Keratinocyte (primary cell): ENCODE measurements at regions not wholly inside any gene's neighbourhood (a gene's known extent, or its start where the extent isn't known, plus 50 kb on each side); places are given as distances from the start of the nearest gene placed in this dataset.
A peak's percentile ranks its signal among the peaks of the same experiment; 100 is the strongest.

Source experiments
- DNase-seq: peaks from one replicate; pipeline ENCODE4 v3.0.0-alpha.2; 2011; ENCODE audit warnings: low read depth, missing footprints, low spot score
- FAIRE-seq: peaks from 2 replicates; lab custom pipeline; 2011; peaks lifted over from hg19 to GRCh38; lab: Jason Lieb, UNC
- H2AFZ ChIP-seq: 2 replicates; pipeline ENCODE4 v1.6.0; 2012; ENCODE audit warnings: low read length, control low read depth, inconsistent platforms; ENCODE audit not compliant: control insufficient read depth
- H3K27ac ChIP-seq: 2 replicates; pipeline ENCODE4 v1.5.1; 2011; ENCODE audit warnings: low read length; ENCODE audit not compliant: control insufficient read depth, insufficient read depth
- H3K27me3 ChIP-seq: 3 replicates; pipeline ENCODE4 v1.6.0; 2011; ENCODE audit warnings: low read length; ENCODE audit not compliant: control insufficient read depth, insufficient read depth; ENCODE audit errors: extremely low read depth
- H3K36me3 ChIP-seq, 2 experiments: 2 replicates in 1 of 2; 3 replicates in 1 of 2; pipeline ENCODE4 v1.5.1; 2011; ENCODE audit warnings: low read length in 2 of 2, mild to moderate bottlenecking in 1 of 2; ENCODE audit not compliant: control insufficient read depth in 2 of 2, insufficient read depth in 2 of 2; ENCODE audit errors: extremely low read depth in 1 of 2
- H3K4me1 ChIP-seq: 3 replicates; pipeline ENCODE4 v1.5.1; 2011; ENCODE audit warnings: low read length; ENCODE audit not compliant: control insufficient read depth, insufficient read depth; ENCODE audit errors: extremely low read depth
- H3K4me2 ChIP-seq: 3 replicates; pipeline ENCODE4 v1.6.0; 2011; ENCODE audit warnings: low read depth, low read length; ENCODE audit not compliant: control insufficient read depth, insufficient read depth; ENCODE audit errors: extremely low read depth
- H3K4me3 ChIP-seq, 3 experiments: fragments of 200-600 bp in 1 of 3; sonication (generic) in 1 of 3; 2 replicates in 2 of 3; 3 replicates in 1 of 3; pipeline ENCODE4 v1.5.1; 2011 to 2016; ENCODE audit warnings: low read length in 3 of 3, mild to moderate bottlenecking in 3 of 3, control low read depth in 2 of 3, inconsistent platforms in 1 of 3, low read depth in 1 of 3, mixed read lengths in 1 of 3, mixed run types in 1 of 3, moderate library complexity in 1 of 3; ENCODE audit not compliant: control insufficient read depth in 2 of 3, insufficient read depth in 2 of 3; ENCODE audit errors: extremely low read depth in 1 of 3
- H3K79me2 ChIP-seq: 2 replicates; pipeline ENCODE4 v1.6.0; 2012; ENCODE audit warnings: low read length; ENCODE audit not compliant: control insufficient read depth, insufficient read depth
- H3K9ac ChIP-seq: 3 replicates; pipeline ENCODE4 v1.6.0; 2011; ENCODE audit warnings: low read length; ENCODE audit not compliant: control insufficient read depth, insufficient read depth; ENCODE audit errors: extremely low read depth
- H3K9me1 ChIP-seq: 3 replicates; pipeline ENCODE4 v1.6.0; 2011; ENCODE audit warnings: low read length; ENCODE audit not compliant: control insufficient read depth, insufficient read depth; ENCODE audit errors: extremely low read depth
- H3K9me3 ChIP-seq: 2 replicates; pipeline ENCODE4 v1.5.1; 2012; ENCODE audit warnings: low read depth, low read length; ENCODE audit not compliant: control insufficient read depth
- H4K20me1 ChIP-seq: 3 replicates; pipeline ENCODE4 v1.6.0; 2011; ENCODE audit warnings: low read length; ENCODE audit not compliant: control insufficient read depth, insufficient read depth; ENCODE audit errors: extremely low read depth
- CTCF ChIP-seq, 3 experiments: IDR thresholded peaks in 1 of 3; conservative IDR thresholded peaks in 1 of 3; optimal IDR thresholded peaks in 1 of 3; 2 replicates in 2 of 3; 3 replicates in 1 of 3; pipeline versions ENCODE3 to v1.5.1; 2011; ENCODE audit warnings: low read length in 3 of 3, mild to moderate bottlenecking in 3 of 3, moderate library complexity in 2 of 3, control low read depth in 1 of 3, inconsistent platforms in 1 of 3; ENCODE audit not compliant: insufficient read depth in 2 of 3; ENCODE audit errors: extremely low read depth in 1 of 3
- EZH2 ChIP-seq: IDR thresholded peaks from one replicate; pipeline ENCODE4 v1.6.1; 2012; ENCODE audit warnings: inconsistent platforms, mild to moderate bottlenecking, low read length, moderate library complexity
- dilution Hi-C: fragments of 300-500 bp; cut with MboI; formaldehyde crosslinking; loops from one replicate; pipeline ENCODE4 v1.7.0; 2020; ENCODE audit warnings: low sequenced_read_pairs; ENCODE audit not compliant: extremely low pct_ligation_motif_present

- Histone ChIP-seq H2AFZ (peak overlapping the region; percentile 65), H3K4me1 (peaks cover 36% of the 10 kb centered on the region)
- no peak for DNase-seq
Observed at GRCh38 chr2:212914392-212914791, 237.0 kb downstream of the IKZF2 start.

GRCh38 chr2:212913640-212914306 lies 237.6 kb downstream of the IKZF2 start:
- Histone ChIP-seq H3K36me3 (no peaks in the 10 kb centered on the region), H3K4me2 (peak overlapping the region; percentile 78), H3K9me3 (no peaks in the 10 kb centered on the region), H3K4me1 (peaks cover 36% of the 10 kb centered on the region), H3K79me2 (no peaks in the 10 kb centered on the region), H3K4me3 (peak overlapping the region in 1 of 3 experiments; percentile 3), H3K27ac (peak overlapping the region; percentile 91), H3K27me3 (no peaks in the 10 kb centered on the region), H3K9me1 (no peaks in the 10 kb centered on the region), H4K20me1 (no peaks in the 10 kb centered on the region), H2AFZ (peak overlapping the region; percentile 60), H3K9ac (peak overlapping the region; percentile 62)
- TF ChIP-seq EZH2 (no peak), CTCF (optimal IDR thresholded peaks at IDR 0.05 in 1 of 3, IDR thresholded peaks at IDR 0.05 in 1 of 3, conservative IDR thresholded peaks at IDR 0.05 in 1 of 3; ENCODE audit: extremely low read depth in 1 of 3, insufficient read depth in 2 of 3, low read length in 3 of 3) (no peak)
- DNase-seq: no peak
- dilution Hi-C loops: no loop called here
- peak; percentile 52 for FAIRE-seq

More at GRCh38 chr2:212914392-212914791, 237.0 kb downstream of the IKZF2 start:
- dilution Hi-C loops: no loop called here
- Histone ChIP-seq H3K9me3 (no peaks in the 10 kb centered on the region), H3K27ac (peak overlapping the region; percentile 2), H3K4me3 (no peak overlapping the region), H3K36me3 (no peaks in the 10 kb centered on the region), H3K4me2 (peak overlapping the region; percentile 19), H3K27me3 (no peaks in the 10 kb centered on the region), H3K9ac (no peak overlapping the region), H3K79me2 (no peaks in the 10 kb centered on the region), H4K20me1 (no peaks in the 10 kb centered on the region), H3K9me1 (no peaks in the 10 kb centered on the region)
- FAIRE-seq: peak; percentile 34
- no peak for TF ChIP-seq CTCF (optimal IDR thresholded peaks at IDR 0.05 in 1 of 3, IDR thresholded peaks at IDR 0.05 in 1 of 3, conservative IDR thresholded peaks at IDR 0.05 in 1 of 3; ENCODE audit: extremely low read depth in 1 of 3, insufficient read depth in 2 of 3, low read length in 3 of 3)
- TF ChIP-seq EZH2: no peak
